Endothelial cell of umbilical vein (primary cell): ENCODE measurements at regions not wholly inside any gene's neighbourhood (a gene's known extent, or its start where the extent isn't known, plus 50 kb on each side); places are given as distances from the start of the nearest gene placed in this dataset.

Experiments used
- BruUV-seq: library from RNA; stranded (reverse); fragments of 400-500 nt; replicated peaks from 2 replicates; lab custom pipeline; 2021; lab: Mats Ljungman, UMichigan
- CTCF ChIA-PET: fragments of 300-600, 350-600 bp; sonication (Branson Sonifier 250); formaldehyde crosslinking; loops from one replicate; lab custom pipeline; 2021; ENCODE audit warnings: antibody characterized with exemption, inconsistent platforms; lab: Charles Lee
- POLR2A ChIA-PET: fragments of 300-600, 350-600 bp; sonication (Branson Sonifier 250); formaldehyde crosslinking; loops from one replicate; lab custom pipeline; 2021; ENCODE audit warnings: antibody characterized with exemption, inconsistent platforms; lab: Charles Lee
- DNase-seq: peaks from one replicate; pipeline ENCODE4 v3.0.0-alpha.2; 2011; ENCODE audit warnings: low read depth, low spot score
- FAIRE-seq: peaks from 2 replicates; lab custom pipeline; 2011; peaks lifted over from hg19 to GRCh38; lab: Jason Lieb, UNC
- H2AFZ ChIP-seq: 2 replicates; pipeline ENCODE4 v1.6.0; 2012; ENCODE audit warnings: low read depth, low read length, control low read depth, inconsistent platforms
- H3K27ac ChIP-seq: 2 replicates; pipeline ENCODE4 v1.5.1; 2011; ENCODE audit warnings: low read depth, mild to moderate bottlenecking, control low read depth, low read length, moderate library complexity; ENCODE audit not compliant: insufficient read depth
- H3K27me3 ChIP-seq, 2 experiments: 2 replicates each; pipeline versions ENCODE4 v1.6.0 to v1.6.1; 2011; ENCODE audit warnings: low read length in 2 of 2, mixed read lengths in 1 of 2; ENCODE audit not compliant: control insufficient read depth in 2 of 2, insufficient read depth in 2 of 2
- H3K36me3 ChIP-seq, 2 experiments: 2 replicates in 1 of 2; 3 replicates in 1 of 2; pipeline ENCODE4 v1.5.1; 2011; ENCODE audit warnings: low read length in 2 of 2, mild to moderate bottlenecking in 1 of 2, moderate library complexity in 1 of 2; ENCODE audit not compliant: control insufficient read depth in 2 of 2, insufficient read depth in 2 of 2; ENCODE audit errors: extremely low read depth in 1 of 2
- H3K4me1 ChIP-seq: 3 replicates; pipeline ENCODE4 v1.5.1; 2011; ENCODE audit warnings: mild to moderate bottlenecking, low read length; ENCODE audit not compliant: control insufficient read depth, insufficient read depth; ENCODE audit errors: extremely low read depth
- H3K4me2 ChIP-seq: 2 replicates; pipeline ENCODE4 v1.6.1; 2011; ENCODE audit warnings: low read length, control low read depth, mixed read lengths; ENCODE audit not compliant: insufficient read depth
- H3K4me3 ChIP-seq, 3 experiments: fragments of 200-600 bp in 1 of 3; sonication (generic), shearing (Covaris generic) in 1 of 3; replicated peaks in 1 of 3; 2 replicates each; pipeline ENCODE4 v1.5.1; 2011 to 2016; ENCODE audit warnings: control low read depth in 3 of 3, low read length in 3 of 3, mild to moderate bottlenecking in 2 of 3, inconsistent platforms in 1 of 3, low read depth in 1 of 3, moderate library complexity in 1 of 3; ENCODE audit not compliant: insufficient read depth in 1 of 3
- H3K79me2 ChIP-seq: 2 replicates; pipeline ENCODE4 v1.6.0; 2012; ENCODE audit warnings: low read length, inconsistent platforms; ENCODE audit not compliant: control insufficient read depth, insufficient read depth
- H3K9ac ChIP-seq: replicated peaks from 2 replicates; pipeline ENCODE3; 2011; ENCODE audit warnings: low read length, control low read depth; ENCODE audit not compliant: insufficient read depth; ENCODE audit errors: extremely low read depth
- H3K9me1 ChIP-seq: replicated peaks from 3 replicates; pipeline ENCODE4 v1.6.0; 2011; ENCODE audit warnings: mild to moderate bottlenecking, low read length; ENCODE audit not compliant: control insufficient read depth, insufficient read depth; ENCODE audit errors: extremely low read depth
- H3K9me3 ChIP-seq: replicated peaks from 2 replicates; pipeline ENCODE4 v1.5.1; 2012; ENCODE audit warnings: low read length, inconsistent platforms; ENCODE audit not compliant: control insufficient read depth, insufficient read depth
- H4K20me1 ChIP-seq: replicated peaks from 2 replicates; pipeline ENCODE3; 2011; ENCODE audit warnings: mild to moderate bottlenecking, low read length; ENCODE audit not compliant: control insufficient read depth, insufficient read depth; ENCODE audit errors: extremely low read depth
- EZH2 ChIP-seq: IDR thresholded peaks from 2 replicates; pipeline ENCODE4 v1.6.1; 2012; ENCODE audit warnings: borderline replicate concordance, low read depth, mild to moderate bottlenecking, moderate library complexity, low read length, inconsistent platforms; ENCODE audit not compliant: severe bottlenecking
- FOS ChIP-seq: IDR thresholded peaks from 2 replicates; pipeline ENCODE4 v1.6.1; 2011; ENCODE audit warnings: mild to moderate bottlenecking, low read length, moderate library complexity, borderline replicate concordance; ENCODE audit not compliant: insufficient read depth
- GATA2 ChIP-seq: IDR thresholded peaks from 2 replicates; pipeline ENCODE4 v1.7.0; 2011; ENCODE audit warnings: low read depth, mild to moderate bottlenecking, moderate library complexity, mixed read lengths, low read length; ENCODE audit not compliant: insufficient read length, insufficient read depth
- JUN ChIP-seq: IDR thresholded peaks from 2 replicates; pipeline ENCODE4 v1.6.1; 2011; ENCODE audit warnings: borderline replicate concordance, low read depth; ENCODE audit not compliant: insufficient read length, insufficient read depth
- MYC ChIP-seq: IDR thresholded peaks from one replicate; pipeline ENCODE4 v1.6.1; 2011; ENCODE audit warnings: mild to moderate bottlenecking, low read depth, low read length
- POLR2A ChIP-seq: IDR thresholded peaks from 2 replicates; pipeline ENCODE4 v1.6.1; 2012; ENCODE audit warnings: low read depth, mild to moderate bottlenecking, control low read depth, low read length
- POLR2AphosphoS5 ChIP-seq: IDR thresholded peaks from 2 replicates; pipeline ENCODE4 v1.6.1; 2012; ENCODE audit warnings: low read depth, mild to moderate bottlenecking, control low read depth, low read length, moderate library complexity; ENCODE audit not compliant: insufficient read depth
- dilution Hi-C: fragments of 300-500 bp; cut with MboI; formaldehyde crosslinking; loops from one replicate; pipeline ENCODE4 v1.15.0; 2019; ENCODE audit warnings: low sequenced_read_pairs; ENCODE audit not compliant: extremely low pct_ligation_motif_present
- intact Hi-C: fragments of 100-400 bp; cut with micrococcal nuclease; formaldehyde crosslinking; loops from one replicate; pipeline ENCODE4 v1.10.0; 2022
- TF ChIP-seq, protein P1 (sequence below): IDR thresholded peaks from 2 replicates; pipeline ENCODE4 v1.6.1; 2011; ENCODE audit not compliant: insufficient read depth, insufficient read length
- TF ChIP-seq, protein P2 (sequence below), 2 donors: IDR thresholded peaks; 1 replicate in 1 of 2; 2 replicates in 1 of 2; pipeline ENCODE4 v1.5.1; 2011; ENCODE audit warnings: low read length in 2 of 2, mild to moderate bottlenecking in 2 of 2, moderate library complexity in 2 of 2, control low read depth in 1 of 2, inconsistent platforms in 1 of 2, low read depth in 1 of 2; ENCODE audit not compliant: insufficient read depth in 1 of 2; ENCODE audit errors: extremely low read depth in 1 of 2

DNA sequence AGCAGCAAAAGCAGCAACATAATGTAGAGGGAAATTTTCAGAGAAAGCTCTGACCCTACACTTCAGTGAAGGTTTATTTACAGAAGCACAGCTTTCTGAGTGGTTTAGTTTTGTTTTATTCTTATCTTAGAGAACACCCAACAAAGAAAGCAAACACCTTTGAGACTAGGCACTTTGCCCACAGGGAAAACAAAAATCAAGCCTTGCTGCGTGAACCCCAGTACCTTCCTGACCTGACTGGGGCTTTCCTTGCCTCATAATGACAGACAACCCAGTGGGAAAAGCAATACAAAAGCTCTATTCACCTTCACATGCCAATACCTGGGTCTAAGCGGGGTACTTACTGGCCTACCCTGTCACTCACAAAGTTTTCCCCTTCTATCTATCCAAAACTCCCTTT lies 189.8 kb downstream of the HINT1 start:
- Histone ChIP-seq H3K36me3 (no peaks in the 10 kb centered on the region), H2AFZ (no peak overlapping the region), H3K27me3 (no peaks in the 10 kb centered on the region), H3K4me1 (no peaks in the 10 kb centered on the region), H3K9me1 (no peaks in the 10 kb centered on the region), H3K4me2 (no peak overlapping the region), H4K20me1 (no peaks in the 10 kb centered on the region), H3K79me2 (no peaks in the 10 kb centered on the region), H3K4me3 (no peak overlapping the region), H3K27ac (no peak overlapping the region), H3K9ac (no peak overlapping the region), H3K9me3 (no peaks in the 10 kb centered on the region)
- TF ChIP-seq EZH2: no peak
- TF ChIP-seq, protein P1, sequence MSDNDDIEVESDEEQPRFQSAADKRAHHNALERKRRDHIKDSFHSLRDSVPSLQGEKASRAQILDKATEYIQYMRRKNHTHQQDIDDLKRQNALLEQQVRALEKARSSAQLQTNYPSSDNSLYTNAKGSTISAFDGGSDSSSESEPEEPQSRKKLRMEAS: no peak
- TF ChIP-seq MYC: no peak
- no peak for TF ChIP-seq POLR2A
- TF ChIP-seq FOS: no peak
- no peak for TF ChIP-seq JUN
- TF ChIP-seq, protein P2, sequence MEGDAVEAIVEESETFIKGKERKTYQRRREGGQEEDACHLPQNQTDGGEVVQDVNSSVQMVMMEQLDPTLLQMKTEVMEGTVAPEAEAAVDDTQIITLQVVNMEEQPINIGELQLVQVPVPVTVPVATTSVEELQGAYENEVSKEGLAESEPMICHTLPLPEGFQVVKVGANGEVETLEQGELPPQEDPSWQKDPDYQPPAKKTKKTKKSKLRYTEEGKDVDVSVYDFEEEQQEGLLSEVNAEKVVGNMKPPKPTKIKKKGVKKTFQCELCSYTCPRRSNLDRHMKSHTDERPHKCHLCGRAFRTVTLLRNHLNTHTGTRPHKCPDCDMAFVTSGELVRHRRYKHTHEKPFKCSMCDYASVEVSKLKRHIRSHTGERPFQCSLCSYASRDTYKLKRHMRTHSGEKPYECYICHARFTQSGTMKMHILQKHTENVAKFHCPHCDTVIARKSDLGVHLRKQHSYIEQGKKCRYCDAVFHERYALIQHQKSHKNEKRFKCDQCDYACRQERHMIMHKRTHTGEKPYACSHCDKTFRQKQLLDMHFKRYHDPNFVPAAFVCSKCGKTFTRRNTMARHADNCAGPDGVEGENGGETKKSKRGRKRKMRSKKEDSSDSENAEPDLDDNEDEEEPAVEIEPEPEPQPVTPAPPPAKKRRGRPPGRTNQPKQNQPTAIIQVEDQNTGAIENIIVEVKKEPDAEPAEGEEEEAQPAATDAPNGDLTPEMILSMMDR (IDR thresholded peaks at IDR 0.05; ENCODE audit: extremely low read depth in 1 of 2, insufficient read depth in 1 of 2, low read depth in 1 of 2, low read length in 2 of 2): no peak
- TF ChIP-seq POLR2AphosphoS5: no peak
- TF ChIP-seq GATA2: no peak
- ChIA-PET CTCF (no interaction called here), POLR2A (no interaction called here)
- dilution Hi-C loops: no loop called here
- FAIRE-seq (no peak), DNase-seq (no peak)
- intact Hi-C loops: no loop called here
- no TSS peak for BruUV-seq
